ENCODE measurements at regions not wholly inside any gene's neighbourhood (a gene's known extent, or its start where the extent isn't known, plus 50 kb on each side); places are given as distances from the start of the nearest gene placed in this dataset.
"Not testable (repeated sequence)": the region's sequence is repeated elsewhere in the genome, so short reads cannot be mapped to it uniquely, and the experiment has no call there.

GRCh38 chrX:128699716-128700285 is 647.6 kb upstream of the ACTRT1 start:
- 83 to 90% methylated on average over 3 of the region's 3 CpGs for WGBS, 2 donors
- no peak for TF ChIP-seq EP300 (IDR thresholded peaks at IDR 0.05)
- no peak for TF ChIP-seq POLR2AphosphoS5 (IDR thresholded peaks at IDR 0.05)
- no peak for TF ChIP-seq POLR2A (IDR thresholded peaks at IDR 0.05)
- TF ChIP-seq, protein P1, sequence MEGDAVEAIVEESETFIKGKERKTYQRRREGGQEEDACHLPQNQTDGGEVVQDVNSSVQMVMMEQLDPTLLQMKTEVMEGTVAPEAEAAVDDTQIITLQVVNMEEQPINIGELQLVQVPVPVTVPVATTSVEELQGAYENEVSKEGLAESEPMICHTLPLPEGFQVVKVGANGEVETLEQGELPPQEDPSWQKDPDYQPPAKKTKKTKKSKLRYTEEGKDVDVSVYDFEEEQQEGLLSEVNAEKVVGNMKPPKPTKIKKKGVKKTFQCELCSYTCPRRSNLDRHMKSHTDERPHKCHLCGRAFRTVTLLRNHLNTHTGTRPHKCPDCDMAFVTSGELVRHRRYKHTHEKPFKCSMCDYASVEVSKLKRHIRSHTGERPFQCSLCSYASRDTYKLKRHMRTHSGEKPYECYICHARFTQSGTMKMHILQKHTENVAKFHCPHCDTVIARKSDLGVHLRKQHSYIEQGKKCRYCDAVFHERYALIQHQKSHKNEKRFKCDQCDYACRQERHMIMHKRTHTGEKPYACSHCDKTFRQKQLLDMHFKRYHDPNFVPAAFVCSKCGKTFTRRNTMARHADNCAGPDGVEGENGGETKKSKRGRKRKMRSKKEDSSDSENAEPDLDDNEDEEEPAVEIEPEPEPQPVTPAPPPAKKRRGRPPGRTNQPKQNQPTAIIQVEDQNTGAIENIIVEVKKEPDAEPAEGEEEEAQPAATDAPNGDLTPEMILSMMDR (IDR thresholded peaks at IDR 0.05) = no peak
- Histone ChIP-seq H3K36me3 (no peaks in the 10 kb centered on the region), H3K9me3 (no peaks in the 10 kb centered on the region), H3K27me3 (no peaks in the 10 kb centered on the region), H3K4me1 (peaks cover 0 to 10% (median 0%) of the 10 kb centered on the region in 4 donors), H3K4me3 (no peak overlapping the region), H3K27ac (no peak overlapping the region)
- DNase-seq = no peak
- intact Hi-C loops (cut with DNase I) = no loop called here

- Histone ChIP-seq H3K9me3 (no peaks in the 10 kb centered on the region), H3K27ac (peak overlapping the region in 2 of 4 donors; percentile 23 to 40), H3K36me3 (no peaks in the 10 kb centered on the region), H3K4me1 (peaks cover 0 to 10% (median 0%) of the 10 kb centered on the region in 4 donors), H3K27me3 (no peaks in the 10 kb centered on the region), H3K4me3 (no peak overlapping the region)
- 32 to 74% methylated on average over 1 of the region's 1 CpG for WGBS, 2 donors
- peak; percentile 78 for DNase-seq
- TF ChIP-seq POLR2A (IDR thresholded peaks at IDR 0.05) (no peak), EP300 (IDR thresholded peaks at IDR 0.05) (no peak), POLR2AphosphoS5 (IDR thresholded peaks at IDR 0.05) (peak; percentile 2 to 71 (median 50))
- intact Hi-C loops (cut with DNase I) = no loop called here
Measured at GRCh38 chrX:128698573-128699181, 646.5 kb upstream of the ACTRT1 start.

GRCh38 chrX:128691872-128692271 is 639.7 kb upstream of the ACTRT1 start:
- 31 to 71% methylated on average over 6 of the region's 6 CpGs for WGBS, 2 donors
- H3K36me3 ChIP-seq = no peaks in the 10 kb centered on the region
- H3K9me3 ChIP-seq = no peaks in the 10 kb centered on the region
- no peaks in the 10 kb centered on the region for H3K4me1 ChIP-seq
- no peak overlapping the region for H3K4me3 ChIP-seq
- H3K27ac ChIP-seq = no peak overlapping the region
- H3K27me3 ChIP-seq = no peaks in the 10 kb centered on the region
- DNase-seq = no peak
- no peak for TF ChIP-seq POLR2AphosphoS5 (IDR thresholded peaks at IDR 0.05)
- TF ChIP-seq, protein P1 (IDR thresholded peaks at IDR 0.05) = no peak
- intact Hi-C loops (cut with DNase I) = no loop called here

- H3K4me1 ChIP-seq = no peaks in the 10 kb centered on the region
- TF ChIP-seq EP300 (IDR thresholded peaks at IDR 0.05) (no peak), POLR2AphosphoS5 (IDR thresholded peaks at IDR 0.05) (no peak), POLR2A (IDR thresholded peaks at IDR 0.05) (no peak)
- TF ChIP-seq, protein P1 (IDR thresholded peaks at IDR 0.05) = no peak
- 64 to 84% methylated on average over 2 of the region's 2 CpGs for WGBS, 2 donors
- no peaks in the 10 kb centered on the region for H3K36me3 ChIP-seq
- DNase-seq = no peak
- intact Hi-C loops (cut with DNase I) = no loop called here
- H3K27me3 ChIP-seq = no peaks in the 10 kb centered on the region
- H3K4me3 ChIP-seq = no peak overlapping the region
- no peaks in the 10 kb centered on the region for H3K9me3 ChIP-seq
- no peak overlapping the region for H3K27ac ChIP-seq
Measured at GRCh38 chrX:128685387-128685786, 633.2 kb upstream of the ACTRT1 start.

DNA sequence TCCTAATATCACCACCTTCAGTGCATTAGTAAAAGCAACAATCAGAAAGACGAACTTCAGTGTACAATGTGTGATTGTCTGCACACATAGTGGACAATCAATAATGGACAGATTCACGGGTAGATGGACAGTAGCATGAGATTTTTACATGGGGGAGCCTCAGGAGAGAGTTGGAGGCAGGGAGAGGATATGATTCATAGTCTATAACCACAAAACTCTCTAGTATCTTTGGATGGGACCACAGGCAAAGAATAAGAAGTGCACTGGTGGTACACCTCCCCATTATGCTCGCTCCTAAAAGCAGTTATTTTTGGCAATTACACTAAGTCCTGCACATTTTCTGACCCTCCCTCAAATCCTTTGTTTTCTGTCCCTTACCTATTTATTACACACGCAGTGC is 624.4 kb upstream of the ACTRT1 start:
- Histone ChIP-seq H3K36me3 (no peaks in the 10 kb centered on the region), H3K27me3 (no peaks in the 10 kb centered on the region), H3K9me3 (no peaks in the 10 kb centered on the region), H3K4me3 (no peak overlapping the region), H3K4me1 (no peaks in the 10 kb centered on the region), H3K27ac (no peak overlapping the region)
- TF ChIP-seq EP300 (IDR thresholded peaks at IDR 0.05) = no peak
- TF ChIP-seq, protein P1 (IDR thresholded peaks at IDR 0.05) = no peak
- TF ChIP-seq POLR2A (IDR thresholded peaks at IDR 0.05) = no peak
- TF ChIP-seq POLR2AphosphoS5 (IDR thresholded peaks at IDR 0.05) = no peak
- WGBS, 2 donors = 83 to 88% methylated on average over 4 of the region's 4 CpGs
- DNase-seq = no peak
- intact Hi-C loops (cut with DNase I) = no loop called here

GRCh38 chrX:128674326-128675086 is 622.3 kb upstream of the ACTRT1 start:
- intact Hi-C loops (cut with DNase I); H3K27ac ChIP-seq; H3K4me3 ChIP-seq; H3K36me3 ChIP-seq; H3K27me3 ChIP-seq; H3K4me1 ChIP-seq; DNase-seq; H3K9me3 ChIP-seq: not testable (repeated sequence)
- 76 to 87% methylated on average over 9 of the region's 9 CpGs for WGBS, 2 donors

All from sigmoid colon (tissue), 6 donors.